Stimulated activated CD4-positive, alpha-beta T cell treated with anti-CD3 and anti-CD28 coated beads, Interleukin-1b, Interleukin-23, amount 100 ng/mL, for 1 hour (primary cell): ENCODE measurements at regions not wholly inside any gene's neighbourhood (a gene's known extent, or its start where the extent isn't known, plus 50 kb on each side); places are given as distances from the start of the nearest gene placed in this dataset.

Experiments
- DNase-seq, 2 donors: peaks; one replicate each; pipeline ENCODE4 v3.0.0-alpha.2; 2020; ENCODE audit warnings: low read depth in 2 of 2

DNA sequence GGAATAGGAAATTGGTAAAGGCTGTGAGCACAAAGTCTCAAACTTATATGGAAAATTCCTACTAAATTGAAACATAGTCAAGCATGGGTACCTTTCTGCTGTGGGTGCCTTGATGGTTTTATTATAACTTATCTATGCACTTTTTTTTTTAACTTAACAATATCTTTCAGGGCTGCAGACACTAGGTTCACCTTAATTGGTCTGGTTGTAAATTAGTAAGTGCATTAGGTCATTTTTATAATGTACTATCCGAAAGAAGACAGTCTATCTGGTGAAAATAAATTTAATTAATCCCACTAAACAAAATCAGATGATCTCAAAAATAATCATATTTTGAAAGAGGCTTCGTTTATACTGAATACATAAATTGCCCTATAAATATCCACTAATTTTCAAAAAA is 446.8 kb upstream of the DCN start:
- DNase-seq: no peak

DNA sequence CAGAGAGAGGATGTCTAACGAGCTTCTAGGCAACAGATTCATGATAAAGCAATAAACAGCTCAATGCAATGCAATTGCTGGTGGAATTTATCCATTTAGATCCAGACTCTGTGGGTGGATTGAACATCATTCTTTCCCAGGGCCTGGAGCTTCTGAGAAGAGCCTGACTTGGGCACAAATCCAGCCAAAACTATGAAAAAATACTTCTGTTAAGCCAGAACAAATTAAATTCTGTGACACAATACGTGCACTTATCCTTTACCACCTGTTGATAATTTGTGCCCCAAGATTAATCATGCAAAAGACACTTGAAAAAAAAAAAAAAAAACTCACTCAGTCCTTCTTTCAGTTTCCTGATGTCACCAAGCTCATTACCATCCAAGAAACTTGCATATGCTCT is 446.0 kb upstream of the DCN start:
- DNase-seq: no peak

DNA sequence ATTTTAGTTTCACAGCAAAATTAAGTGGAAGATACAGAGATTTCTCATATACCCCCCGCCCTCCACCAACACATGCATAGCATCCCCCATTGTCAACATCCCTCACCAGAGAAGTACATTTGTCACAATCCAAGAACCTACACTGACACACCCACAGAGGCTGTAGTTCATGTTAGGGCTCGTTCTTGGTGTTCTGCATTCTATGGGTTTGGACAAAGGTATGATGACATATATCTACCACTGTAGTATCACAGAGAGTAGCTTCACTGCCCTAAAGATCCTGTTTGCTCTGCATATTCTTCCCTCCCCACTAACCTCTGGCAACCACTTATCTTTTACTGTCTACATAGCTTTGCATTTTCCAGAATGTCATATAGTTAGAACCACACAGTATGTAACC is 444.6 kb upstream of the DCN start:
- DNase-seq: no peak

DNA sequence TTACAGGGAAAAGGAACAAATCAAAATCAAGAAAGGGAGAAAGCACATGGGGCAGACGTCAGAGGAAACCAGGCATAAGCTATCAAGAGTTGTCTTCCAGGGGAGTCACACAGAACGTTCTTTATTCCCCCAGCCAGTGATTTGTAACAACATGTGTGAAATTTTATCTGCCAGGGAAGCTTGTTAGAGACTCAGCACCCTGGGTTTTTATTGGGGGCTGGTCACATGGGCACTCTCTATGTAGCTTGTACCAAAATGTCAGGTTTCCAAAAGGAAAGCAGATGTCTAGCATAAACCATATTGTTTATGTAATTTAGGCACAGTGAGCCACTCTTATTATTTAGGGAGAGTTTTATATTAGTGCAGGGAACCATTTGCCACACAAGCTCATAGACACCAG is 440.4 kb upstream of the DCN start:
- DNase-seq: no peak

DNA sequence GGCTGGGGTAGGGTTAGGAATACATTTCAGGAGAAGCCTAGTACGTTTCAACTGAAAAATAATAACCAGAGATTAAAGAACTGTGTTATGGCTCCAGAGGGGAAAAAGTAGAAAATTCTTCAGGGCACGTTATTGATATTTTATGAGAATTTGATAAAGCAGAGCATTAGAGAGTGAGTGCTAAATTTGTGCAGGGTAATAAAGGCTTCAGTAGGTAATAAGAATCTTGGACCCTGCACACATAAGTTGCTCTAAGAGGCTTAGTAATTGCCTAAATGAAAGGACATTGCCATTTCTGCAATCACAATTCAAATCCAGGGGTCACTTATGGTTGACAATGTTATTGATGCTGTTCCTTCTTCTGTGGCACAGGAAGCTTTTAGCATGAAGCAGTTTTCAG is 439.4 kb upstream of the DCN start:
- no peak for DNase-seq

DNA sequence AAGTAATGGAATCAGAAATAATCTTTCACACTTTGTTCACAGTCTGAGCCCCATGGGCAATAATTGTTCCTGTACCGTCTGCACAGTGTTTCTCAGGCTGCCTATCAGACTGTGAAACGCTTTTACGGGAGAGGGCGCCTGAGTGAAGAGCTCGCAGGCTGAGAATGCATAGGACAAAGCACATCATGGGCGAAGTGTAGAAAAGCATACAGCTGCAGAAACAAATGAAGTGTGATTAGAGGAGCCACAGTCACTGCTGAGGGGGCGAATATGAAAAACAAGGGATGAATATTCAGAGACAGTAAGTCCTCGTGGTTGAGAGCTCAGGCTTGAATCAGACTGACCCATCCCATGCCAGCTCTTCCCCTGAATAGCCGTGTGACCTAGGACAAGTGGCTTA is 438.4 kb upstream of the DCN start:
- DNase-seq: no peak

DNA sequence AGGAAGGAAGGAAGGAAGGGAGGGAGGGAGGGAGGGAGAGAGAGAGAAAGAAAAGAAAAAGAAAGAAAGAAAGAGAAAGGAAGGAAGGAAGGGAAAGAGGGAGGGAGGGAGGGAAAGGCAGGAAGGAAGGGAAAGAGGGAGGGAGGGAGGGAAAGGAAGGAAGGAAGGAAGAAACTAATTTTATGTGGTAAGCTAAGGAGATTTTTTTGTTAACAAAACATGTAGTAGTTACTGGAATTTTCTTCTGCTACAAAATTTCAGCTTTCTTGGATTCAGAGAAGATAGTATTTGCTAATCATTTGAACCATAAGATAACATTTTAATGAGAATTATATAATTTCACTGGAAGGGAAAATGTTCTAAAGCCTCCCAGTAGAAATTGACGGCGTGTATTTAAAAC is 437.8 kb upstream of the DCN start:
- no peak for DNase-seq

DNA sequence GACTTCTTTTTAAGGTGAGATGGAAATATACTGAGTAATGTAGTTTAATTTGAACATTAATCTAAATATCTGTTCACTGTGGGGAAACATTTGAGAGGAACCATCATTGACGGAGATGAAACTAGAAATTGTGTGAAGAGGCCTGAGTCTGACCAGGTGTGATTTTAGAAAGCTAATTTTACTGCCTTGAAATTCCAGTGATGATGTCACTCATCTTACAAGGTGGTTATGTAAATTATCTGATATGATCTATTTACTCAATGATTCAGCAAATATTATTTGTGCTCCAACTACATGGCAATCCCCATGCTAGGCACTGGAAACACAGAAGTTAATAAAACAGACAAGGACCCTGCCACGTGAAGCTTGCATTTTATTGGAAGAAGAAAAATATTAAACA is 435.7 kb upstream of the DCN start:
- DNase-seq: no peak

DNA sequence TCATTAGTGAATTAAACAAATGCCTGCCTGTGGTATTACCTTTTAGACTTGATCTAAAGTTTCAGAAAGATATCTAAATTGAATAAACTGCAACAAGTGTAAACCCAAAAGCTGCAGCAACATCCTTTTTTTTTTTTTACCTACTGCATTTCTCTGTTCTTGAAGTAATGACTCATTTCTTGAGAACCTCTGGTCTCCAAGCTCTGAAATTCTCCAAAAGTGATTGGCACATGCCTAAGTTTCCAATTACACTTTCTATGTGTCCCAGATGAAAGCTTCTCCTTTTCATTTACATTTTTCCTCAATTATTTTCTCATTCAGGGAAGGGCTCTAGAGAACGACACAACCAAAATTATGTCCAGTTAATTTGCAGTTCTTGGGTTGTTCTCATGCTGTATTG is 435.2 kb upstream of the DCN start:
- DNase-seq: no peak

DNA sequence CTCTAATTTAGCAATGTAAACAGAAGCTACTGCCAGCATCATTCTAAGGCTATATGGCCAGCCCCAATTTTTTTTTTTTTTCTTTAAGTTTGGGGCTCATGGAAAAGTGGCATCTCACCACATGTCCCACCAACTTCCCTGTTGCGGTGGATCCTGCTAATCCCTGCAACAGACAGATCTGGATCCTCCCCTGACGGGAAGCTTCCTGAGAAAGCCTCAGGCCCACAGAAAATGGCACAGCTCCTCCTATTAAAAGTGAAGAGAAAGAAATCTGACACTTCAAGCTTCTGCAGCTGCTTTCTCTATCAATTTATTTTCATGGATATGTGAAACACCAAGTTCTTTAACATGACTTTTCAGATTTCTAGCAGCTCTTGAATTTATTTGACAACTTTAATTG is 433.8 kb upstream of the DCN start:
- no peak for DNase-seq

DNA sequence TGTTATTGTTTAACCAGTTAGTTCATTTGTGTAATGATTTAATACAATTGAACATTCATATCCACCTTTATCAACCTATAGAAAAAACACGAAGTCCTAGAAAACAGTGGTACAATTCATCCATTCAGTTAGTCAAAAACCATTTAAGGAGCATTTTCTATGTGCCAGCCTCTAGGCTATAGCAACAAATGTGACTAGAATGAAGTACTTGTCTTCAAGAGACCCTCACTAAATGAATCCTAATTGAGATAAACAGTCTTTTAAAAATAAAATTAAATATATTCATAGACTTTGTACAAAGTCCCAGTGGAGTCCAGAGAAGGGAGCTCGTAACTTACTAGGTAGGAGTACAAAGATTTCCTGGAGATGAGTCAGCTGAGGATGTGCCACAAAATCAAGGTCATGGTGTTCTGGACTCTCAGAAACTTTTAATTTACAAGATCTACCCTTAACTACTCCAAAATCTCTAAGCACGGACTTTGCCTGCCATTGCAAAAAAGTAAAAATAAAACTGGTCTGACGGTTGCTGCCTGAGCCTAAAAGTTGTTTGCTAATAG is 430.7 kb upstream of the DCN start:
- no peak for DNase-seq

DNA sequence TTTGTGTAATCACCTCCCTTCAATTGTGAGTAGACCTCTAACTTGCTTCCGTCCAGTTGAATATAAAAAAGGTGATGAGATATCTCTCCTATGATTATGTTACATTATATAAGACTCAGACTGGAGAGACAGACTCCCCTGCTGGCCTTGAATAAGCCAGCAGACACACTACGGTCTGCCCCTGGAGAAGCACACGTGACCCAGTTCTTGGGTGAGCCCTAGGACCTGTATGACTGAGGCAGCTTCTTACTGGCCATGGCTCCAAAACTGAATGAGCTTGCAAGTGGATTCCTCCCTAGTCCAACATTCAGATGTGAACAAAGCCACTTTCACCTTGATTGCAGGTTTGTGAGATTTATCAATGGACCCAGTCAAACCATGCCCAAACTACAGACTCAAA is 427.9 kb upstream of the DCN start:
- DNase-seq: no peak

DNA sequence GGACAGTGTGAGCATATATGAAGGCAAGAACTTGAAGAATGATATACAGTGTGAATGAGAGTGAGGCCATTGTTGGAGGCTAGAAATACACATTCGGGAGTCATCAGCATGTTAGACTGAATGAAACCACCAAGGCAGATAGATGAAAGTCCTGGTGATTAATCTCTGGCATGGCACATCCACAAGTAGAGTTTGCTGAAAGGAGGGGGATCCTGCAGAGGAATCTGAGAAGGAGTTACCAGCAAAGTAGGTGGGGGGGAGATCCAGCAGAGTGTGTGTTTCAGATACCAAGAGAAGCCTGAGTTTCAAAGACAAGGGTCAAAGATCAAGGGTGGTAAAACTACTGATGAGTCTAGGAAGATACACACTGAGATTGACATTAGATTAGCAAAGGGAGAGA is 426.7 kb upstream of the DCN start:
- DNase-seq: no peak

DNA sequence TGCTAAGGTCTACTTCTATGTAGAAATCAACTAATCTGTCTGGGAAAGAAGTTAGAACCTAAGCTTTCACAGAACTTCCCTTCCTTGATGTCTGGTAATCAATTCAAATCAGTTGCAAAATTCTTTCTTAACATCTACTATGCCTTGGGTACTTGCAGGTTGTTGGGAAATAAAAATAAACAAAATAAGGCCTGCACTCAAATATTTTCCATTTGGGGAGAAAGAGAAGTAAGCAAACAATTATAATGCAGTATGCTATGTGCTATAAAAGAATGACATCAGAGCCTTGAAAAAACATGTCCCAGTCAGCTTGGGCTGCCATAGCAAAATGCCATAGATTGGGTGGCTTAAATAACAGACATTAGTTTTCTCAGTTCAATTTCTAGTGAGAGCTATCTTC is 425.9 kb upstream of the DCN start:
- no peak for DNase-seq

DNA sequence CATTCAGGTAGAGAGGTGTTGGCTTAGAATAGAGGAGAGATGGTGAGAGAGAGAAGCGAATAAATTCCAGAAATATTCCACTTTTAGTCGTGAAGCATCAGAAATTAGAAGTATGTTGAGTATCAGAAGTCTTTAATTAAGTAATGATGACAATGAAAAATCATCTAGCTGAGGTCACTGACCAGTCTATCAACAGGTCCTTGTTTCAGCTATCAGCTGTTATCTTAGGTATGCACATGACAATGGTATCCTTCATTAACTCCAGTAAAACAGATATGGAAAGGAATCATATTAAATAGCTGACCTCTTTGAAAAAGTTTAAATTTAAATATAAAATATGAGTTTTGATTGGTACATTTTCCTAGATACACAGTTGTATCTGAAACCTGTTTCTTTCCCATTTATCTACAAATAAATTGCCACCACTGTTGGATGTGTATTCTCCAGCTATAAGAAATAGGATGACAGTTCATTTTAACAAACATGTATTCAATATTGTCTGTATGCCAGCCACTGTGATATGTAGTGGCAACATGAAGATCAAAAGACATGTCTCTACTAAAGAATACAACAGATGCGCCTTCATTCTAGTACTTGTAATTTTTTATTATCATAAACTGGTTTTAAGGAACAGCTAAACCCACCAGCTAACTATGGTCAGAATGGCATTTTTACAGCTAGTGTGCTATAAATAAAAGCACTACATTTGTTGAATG is 424.2 kb upstream of the DCN start:
- DNase-seq: no peak

DNA sequence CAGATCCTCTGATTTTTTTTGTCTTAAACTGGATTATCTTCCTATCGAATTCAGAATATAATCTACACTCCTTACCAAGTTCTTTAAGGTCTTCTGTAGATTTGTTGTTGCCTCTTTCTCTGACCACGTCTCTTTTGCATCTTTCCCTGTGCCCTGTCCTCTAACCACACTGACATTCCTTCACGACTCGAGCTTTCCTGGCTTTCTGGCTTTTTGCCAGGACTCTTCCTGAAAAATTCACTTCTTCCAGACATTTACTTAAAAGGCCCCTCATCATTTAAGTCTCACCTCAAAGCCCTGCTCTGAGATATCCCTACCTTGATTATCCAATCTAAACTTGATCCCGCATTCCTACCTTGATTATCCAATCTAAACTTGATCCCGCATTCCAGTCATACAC is 422.3 kb upstream of the DCN start:
- no peak for DNase-seq

DNA sequence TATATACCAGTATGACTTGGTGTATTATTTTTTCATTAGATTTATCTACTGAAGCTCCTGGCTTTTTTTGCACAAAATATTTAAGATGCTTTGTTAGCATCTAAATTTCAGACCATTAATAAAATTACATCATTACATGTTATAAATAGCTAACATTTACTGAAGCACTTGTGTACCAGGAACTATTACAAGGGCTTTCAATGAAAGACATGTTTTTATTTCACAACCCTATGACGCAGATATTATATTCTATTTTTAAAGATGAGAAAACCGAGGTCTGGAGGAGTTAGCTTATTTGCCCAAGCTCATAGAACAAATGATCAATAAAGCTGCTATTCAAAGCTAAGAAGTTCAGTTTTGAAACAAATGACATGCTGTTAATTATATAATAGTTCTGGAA is 420.4 kb upstream of the DCN start:
- DNase-seq: no peak

DNA sequence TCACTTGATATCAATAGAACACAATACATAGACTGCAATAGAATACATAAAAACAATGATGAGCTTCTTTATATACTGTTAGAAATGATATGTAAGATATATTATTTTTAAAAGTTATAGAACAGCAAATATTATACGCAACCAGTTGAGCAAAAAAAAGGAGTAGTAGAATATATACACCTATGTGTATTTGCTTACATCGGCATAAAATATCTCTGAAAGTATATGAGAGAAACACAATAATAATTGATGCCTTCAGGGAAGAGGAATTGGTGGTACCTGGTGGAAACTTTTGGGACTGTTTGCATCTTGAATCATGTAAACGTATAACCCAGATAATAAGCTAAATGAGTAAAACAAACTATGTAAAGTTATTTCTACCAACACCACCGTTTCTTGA is 418.4 kb upstream of the DCN start:
- DNase-seq: no peak

DNA sequence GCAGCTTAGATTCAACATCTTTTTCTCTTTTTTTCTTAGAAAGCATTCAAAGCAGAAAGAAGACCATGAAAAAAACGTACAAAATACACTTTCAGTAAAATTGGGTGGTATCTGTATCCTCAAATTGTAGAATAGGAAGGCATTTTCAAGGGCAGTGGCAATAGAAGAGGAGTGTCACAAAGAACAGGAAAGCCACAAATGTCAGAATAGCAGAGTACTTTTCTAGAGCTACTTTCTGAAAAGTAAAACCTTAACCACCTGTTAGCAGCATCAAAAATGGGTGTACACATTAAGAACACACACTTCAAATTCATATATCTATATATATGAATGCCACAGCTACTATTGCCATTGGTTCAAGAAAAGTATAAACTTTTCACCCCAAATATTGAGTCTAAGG is 412.1 kb upstream of the DCN start:
- no peak for DNase-seq

DNA sequence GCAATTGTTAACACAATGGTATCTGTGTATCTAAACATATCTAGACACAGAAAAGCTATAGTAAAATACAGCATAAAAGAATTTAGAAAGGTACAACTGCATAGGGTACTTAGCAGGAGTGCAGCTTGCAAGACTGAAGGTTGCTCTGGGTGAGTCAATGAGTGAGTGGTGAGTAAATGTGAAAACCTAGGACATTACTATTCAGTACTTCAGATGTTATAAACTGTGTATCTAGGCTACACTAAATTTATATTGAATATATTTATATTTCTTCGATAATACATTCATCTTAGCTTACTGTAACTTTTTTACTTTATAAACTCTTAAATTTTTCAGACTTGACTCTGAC is 409.0 kb upstream of the DCN start:
- DNase-seq: no peak

DNA sequence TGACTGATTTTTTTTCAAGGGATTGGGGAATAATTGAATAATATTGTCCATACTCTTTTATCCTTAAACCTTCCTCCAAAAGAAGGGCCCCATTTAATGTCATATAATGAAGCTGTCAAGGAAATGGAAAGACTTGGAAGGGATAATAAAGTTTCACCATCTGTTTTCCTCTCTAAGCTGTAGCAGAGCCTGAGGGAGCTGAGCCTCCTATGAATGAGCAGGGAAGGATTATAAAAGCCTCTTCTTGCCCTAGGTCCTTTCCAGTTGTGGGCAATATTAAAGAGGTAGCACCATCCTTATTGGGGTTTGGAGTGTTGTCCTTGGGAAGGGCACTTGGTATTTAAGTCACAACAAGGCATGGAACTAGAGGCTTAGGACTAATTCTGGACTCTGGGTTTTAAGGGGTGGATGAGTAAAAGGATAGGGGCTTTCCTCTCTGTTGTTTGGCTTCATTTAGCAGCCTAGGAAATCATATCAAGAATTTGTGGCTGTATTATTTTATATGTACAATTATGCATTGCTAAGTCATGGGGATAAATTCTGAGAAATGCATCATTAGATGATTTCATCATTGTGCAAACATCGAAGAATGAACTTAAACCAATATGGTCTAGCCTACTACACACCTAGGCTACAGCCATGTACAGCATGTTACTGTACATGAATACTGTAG is 408.5 kb upstream of the DCN start:
- DNase-seq: no peak

DNA sequence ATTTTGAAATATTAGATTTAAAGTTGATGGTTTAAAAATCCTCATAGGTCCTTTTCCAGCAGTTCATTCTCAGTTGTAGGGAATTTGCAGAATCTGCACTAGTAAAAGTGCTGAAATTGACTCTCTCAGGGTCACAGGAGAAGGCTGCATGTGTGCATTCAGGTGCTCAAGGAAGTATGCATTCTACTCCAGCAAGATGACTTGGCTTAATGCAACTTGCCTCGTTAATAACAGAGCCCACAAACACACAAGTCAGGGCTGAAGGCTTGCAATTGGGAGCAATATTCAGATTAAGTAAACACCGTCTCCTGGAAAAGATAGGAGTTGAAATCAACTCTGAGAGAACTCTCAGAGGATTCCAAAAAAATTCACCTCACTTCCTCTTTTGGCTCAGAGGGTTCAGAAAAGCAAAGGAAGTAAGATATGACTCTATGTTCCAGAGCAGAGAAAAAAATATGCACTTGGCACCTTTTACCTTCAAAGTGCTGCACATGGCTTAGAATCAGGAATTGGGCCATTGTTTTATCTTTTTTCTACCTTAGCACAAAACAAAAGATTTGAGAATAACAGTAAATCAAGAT is 406.3 kb upstream of the DCN start:
- no peak for DNase-seq

DNA sequence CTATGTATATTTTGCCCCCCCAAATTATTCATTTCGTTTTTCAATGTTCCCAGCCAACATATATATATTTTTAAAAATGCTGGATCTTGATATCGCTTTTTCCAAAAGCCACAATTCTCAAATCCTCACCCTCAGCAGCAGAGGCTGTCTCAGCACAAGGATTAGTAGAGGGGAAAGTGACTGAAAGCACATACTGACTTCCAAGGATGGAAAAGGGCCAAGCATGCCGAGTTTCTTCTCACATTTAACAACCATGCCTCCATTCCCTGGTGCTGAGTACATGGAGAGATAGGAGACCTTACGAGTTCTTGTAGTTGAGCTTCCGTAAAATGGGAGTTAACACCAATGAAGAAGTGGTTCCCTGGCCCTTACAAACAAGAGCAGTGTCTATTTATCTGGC is 403.4 kb upstream of the DCN start:
- DNase-seq: no peak
